GM12875 (cell line): ENCODE measurements at regions not wholly inside any gene's neighbourhood (a gene's known extent, or its start where the extent isn't known, plus 50 kb on each side); places are given as distances from the start of the nearest gene placed in this dataset.

ENCODE experiments used
- H3K4me3 ChIP-seq: one replicate; pipeline ENCODE4 v1.5.1; 2011; ENCODE audit warnings: low read depth, low read length, control low read depth
- CTCF ChIP-seq: IDR thresholded peaks from 2 replicates; pipeline ENCODE4 v1.5.1; 2011; ENCODE audit warnings: low read depth, mild to moderate bottlenecking, control low read depth, inconsistent platforms, low read length, moderate library complexity, borderline replicate concordance; ENCODE audit not compliant: insufficient read depth

- H3K4me3 ChIP-seq: no peak overlapping the region
- TF ChIP-seq CTCF: no peak
Measured at GRCh38 chr11:12617632-12618031, 56.6 kb upstream of the TEAD1 start.

- TF ChIP-seq CTCF: no peak
- no peak overlapping the region for H3K4me3 ChIP-seq
Measured at GRCh38 chr11:12618743-12619540, 55.3 kb upstream of the TEAD1 start.

GRCh38 chr11:12623869-12624268 lies 50.4 kb upstream of the TEAD1 start:
- no peak for TF ChIP-seq CTCF

More at GRCh38 chr11:12623869-12624268, 50.4 kb upstream of the TEAD1 start:
- H3K4me3 ChIP-seq: no peak overlapping the region
